Upper lobe of left lung (tissue), 4 donors: ENCODE measurements at regions not wholly inside any gene's neighbourhood (a gene's known extent, or its start where the extent isn't known, plus 50 kb on each side); places are given as distances from the start of the nearest gene placed in this dataset.

Experiments used
- CTCF ChIP-seq, 6 experiments: fragments of 450-650 bp in 4 of 6; fragments of 200-600 bp in 2 of 6; sonication (generic) in 2 of 6; IDR thresholded peaks; one replicate each; pipeline ENCODE4 v1.5.1; 2016 to 2019; ENCODE audit warnings: antibody characterized with exemption in 6 of 6
- POLR2A ChIP-seq, 4 donors: fragments of 450-650 bp; IDR thresholded peaks; one replicate each; pipeline ENCODE4 v1.5.1; 2016 to 2017; ENCODE audit warnings: antibody characterized with exemption in 4 of 4, mild to moderate bottlenecking in 2 of 4

- TF ChIP-seq CTCF (IDR thresholded peaks at IDR 0.05) (no peak), POLR2A (IDR thresholded peaks at IDR 0.05) (no peak)
Observed at GRCh38 chr22:49676230-49676629, 151.4 kb downstream of the BRD1 start.
